GM12878 (cell line): ENCODE measurements at regions not wholly inside any gene's neighbourhood (a gene's known extent, or its start where the extent isn't known, plus 50 kb on each side); places are given as distances from the start of the nearest gene placed in this dataset.

Source experiments
- ATAC-seq: fragments of 200-7000 bp; cut with Tn5 transposase; 3 replicates; pipeline ENCODE4 v1.9.1; 2020; ENCODE audit warnings: mild to moderate bottlenecking, moderate library complexity
- BruUV-seq: library from RNA; stranded (reverse); fragments of 400-500 nt; replicated peaks from 2 replicates; lab custom pipeline; 2021; lab: Mats Ljungman, UMichigan
- CTCF ChIA-PET: fragments of 300-600 bp; sonication (Branson Sonifier 250); formaldehyde crosslinking; extraction: SDS; loops from one replicate; lab custom pipeline; 2021; ENCODE audit warnings: inconsistent platforms; lab: Yijun Ruan, JAX
- POLR2A ChIA-PET: fragments of 350-600 bp; formaldehyde crosslinking; extraction: SDS; loops from one replicate; lab custom pipeline; 2021; ENCODE audit warnings: inconsistent platforms; lab: Charles Lee
- RAD21 ChIA-PET: fragments of 300-600 bp; sonication (Branson Sonifier 250); formaldehyde crosslinking; loops from one replicate; lab custom pipeline; 2023; ENCODE audit warnings: antibody characterized with exemption; ENCODE audit not compliant: unreplicated experiment; lab: Charles Lee
- SMC1A ChIA-PET: fragments of 300-600 bp; sonication (Branson Sonifier 250); formaldehyde crosslinking; loops from one replicate; lab custom pipeline; 2023; ENCODE audit not compliant: unreplicated experiment, uncharacterized antibody; lab: Charles Lee
- DNase-seq: peaks from one replicate; pipeline ENCODE4 v3.0.0-alpha.2; 2011; ENCODE audit warnings: low read depth, low spot score
- FAIRE-seq: peaks from 3 replicates; lab custom pipeline; 2011; peaks lifted over from hg19 to GRCh38; lab: Jason Lieb, UNC
- H2AFZ ChIP-seq: 2 replicates; pipeline ENCODE4 v1.6.0; 2011; ENCODE audit warnings: low read depth, low read length, control low read depth; ENCODE audit not compliant: control insufficient read depth
- H3K27ac ChIP-seq: 2 replicates; pipeline ENCODE4 v1.5.1; 2011; ENCODE audit warnings: control low read depth; ENCODE audit not compliant: control insufficient read depth, insufficient read depth
- H3K27me3 ChIP-seq, 2 experiments: replicated peaks in 1 of 2; 2 replicates each; pipeline versions ENCODE4 v1.6.0 to v1.6.1; 2011; ENCODE audit warnings: low read length in 1 of 2; ENCODE audit not compliant: control insufficient read depth in 2 of 2, insufficient read depth in 2 of 2
- H3K36me3 ChIP-seq, 2 experiments: 2 replicates each; pipeline ENCODE4 v1.5.1; 2011; ENCODE audit warnings: low read length in 1 of 2; ENCODE audit not compliant: control insufficient read depth in 2 of 2, insufficient read depth in 2 of 2
- H3K4me1 ChIP-seq: 2 replicates; pipeline ENCODE4 v1.6.1; 2011; ENCODE audit warnings: mild to moderate bottlenecking, low read length, moderate library complexity, mixed read lengths; ENCODE audit not compliant: control insufficient read depth, insufficient read depth
- H3K4me2 ChIP-seq: 2 replicates; pipeline ENCODE4 v1.6.0; 2011; ENCODE audit warnings: control low read depth; ENCODE audit not compliant: control insufficient read depth, insufficient read depth
- H3K4me3 ChIP-seq: fragments of 200-600 bp; sonication (generic); 2 replicates; pipeline ENCODE4 v1.5.1; 2016
- H3K79me2 ChIP-seq: 2 replicates; pipeline ENCODE4 v1.6.0; 2011; ENCODE audit warnings: low read length; ENCODE audit not compliant: control insufficient read depth, insufficient read depth
- H3K9ac ChIP-seq: 2 replicates; pipeline ENCODE4 v1.8.0; 2011; ENCODE audit warnings: low read length, control low read depth, mixed read lengths; ENCODE audit not compliant: control insufficient read depth, insufficient read depth
- H3K9me3 ChIP-seq: replicated peaks from 3 replicates; pipeline ENCODE4 v1.5.1; 2011; ENCODE audit warnings: mild to moderate bottlenecking, low read length; ENCODE audit not compliant: control insufficient read depth, insufficient read depth
- H4K20me1 ChIP-seq: 2 replicates; pipeline ENCODE4 v1.6.0; 2011; ENCODE audit not compliant: control insufficient read depth, insufficient read depth
- ASH2L ChIP-seq: fragments of 300-600, 200-600 bp; sonication (generic); IDR thresholded peaks from 2 replicates; pipeline ENCODE4 v1.6.1; 2017; ENCODE audit warnings: low read depth, mild to moderate bottlenecking, borderline replicate concordance
- CEBPB ChIP-seq, 2 experiments: fragments of 150-350 bp in 1 of 2; IDR thresholded peaks; 2 replicates each; pipeline ENCODE4 v1.6.1; 2012 to 2014; ENCODE audit warnings: low read depth in 2 of 2, low read length in 2 of 2, borderline replicate concordance in 1 of 2, inconsistent platforms in 1 of 2
- JUND ChIP-seq: IDR thresholded peaks from 2 replicates; pipeline ENCODE4 v1.6.1; 2012; ENCODE audit warnings: low read depth, mild to moderate bottlenecking, low read length, improper control_type of control experiment, moderate library complexity
- RFX5 ChIP-seq: IDR thresholded peaks from 2 replicates; pipeline ENCODE4 v1.6.1; 2011; ENCODE audit warnings: low read depth, low read length, improper control_type of control experiment
- SP1 ChIP-seq: IDR thresholded peaks from one replicate; pipeline ENCODE4 v1.6.1; 2011; ENCODE audit warnings: low read depth, low read length
- ZBTB33 ChIP-seq: fragments of 450-650 bp; IDR thresholded peaks from 2 replicates; pipeline ENCODE4 v1.6.1; 2017; ENCODE audit warnings: mild to moderate bottlenecking
- ZNF592 ChIP-seq: fragments of 450-650 bp; IDR thresholded peaks from 2 replicates; pipeline ENCODE4 v1.6.1; 2017; ENCODE audit warnings: mild to moderate bottlenecking, moderate library complexity
- in situ Hi-C: fragments of 300-500 bp; cut with MboI; formaldehyde crosslinking; loops from 9 replicates; pipeline ENCODE4 v1.14.3; 2018; ENCODE audit warnings: mixed read lengths
- intact Hi-C: fragments of 100-400 bp; cut with micrococcal nuclease; formaldehyde crosslinking; loops from one replicate; pipeline ENCODE4 v1.14.2; 2022; ENCODE audit not compliant: unreplicated experiment
- TF ChIP-seq, protein P1 (sequence below): fragments of 450-650 bp; IDR thresholded peaks from 2 replicates; pipeline ENCODE4 v1.6.1; 2017; ENCODE audit warnings: mild to moderate bottlenecking, low read depth, inconsistent platforms; ENCODE audit not compliant: poor library complexity, severe bottlenecking

DNA sequence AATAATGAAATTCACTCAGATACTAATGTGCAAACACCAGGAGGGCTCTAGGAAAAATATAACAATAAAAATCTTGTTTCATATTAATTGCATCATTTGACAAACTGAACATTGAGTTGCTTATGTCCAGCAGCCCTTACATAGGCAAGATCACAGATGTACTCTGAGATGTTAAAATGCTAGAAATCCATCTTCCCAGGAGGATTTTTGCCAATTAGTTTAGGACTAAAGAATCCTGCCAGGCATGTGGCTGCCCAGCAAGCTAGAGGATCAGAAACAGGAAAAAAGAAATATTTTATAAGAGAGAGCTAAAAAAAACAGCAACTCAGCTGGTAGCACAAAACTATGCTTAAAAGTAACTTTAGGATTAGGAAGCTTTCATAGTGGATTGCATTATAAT is 407.8 kb downstream of the NXPH1 start:
- no peaks in the 10 kb centered on the region for H3K36me3 ChIP-seq
- no peak overlapping the region for H3K9ac ChIP-seq
- H3K27me3 ChIP-seq: no peaks in the 10 kb centered on the region
- no peaks in the 10 kb centered on the region for H4K20me1 ChIP-seq
- no peaks in the 10 kb centered on the region for H3K4me1 ChIP-seq
- SMC1A ChIA-PET: no interaction called here
- ATAC-seq (no peak), FAIRE-seq (no peak), DNase-seq (no peak)
- BruUV-seq: no TSS peak
- in situ Hi-C loops (no loop called here), intact Hi-C loops (no loop called here)
- CTCF ChIA-PET: no interaction called here
- no peak overlapping the region for H3K4me3 ChIP-seq
- POLR2A ChIA-PET: no interaction called here
- no peak overlapping the region for H3K27ac ChIP-seq
- H2AFZ ChIP-seq: no peak overlapping the region
- TF ChIP-seq ZNF592 (no peak), ASH2L (no peak), SP1 (no peak), ZBTB33 (no peak), RFX5 (no peak), JUND (no peak), CEBPB (IDR thresholded peaks at IDR 0.05; ENCODE audit: borderline replicate concordance in 1 of 2, low read depth in 2 of 2, low read length in 2 of 2) (no peak)
- TF ChIP-seq, protein P1, sequence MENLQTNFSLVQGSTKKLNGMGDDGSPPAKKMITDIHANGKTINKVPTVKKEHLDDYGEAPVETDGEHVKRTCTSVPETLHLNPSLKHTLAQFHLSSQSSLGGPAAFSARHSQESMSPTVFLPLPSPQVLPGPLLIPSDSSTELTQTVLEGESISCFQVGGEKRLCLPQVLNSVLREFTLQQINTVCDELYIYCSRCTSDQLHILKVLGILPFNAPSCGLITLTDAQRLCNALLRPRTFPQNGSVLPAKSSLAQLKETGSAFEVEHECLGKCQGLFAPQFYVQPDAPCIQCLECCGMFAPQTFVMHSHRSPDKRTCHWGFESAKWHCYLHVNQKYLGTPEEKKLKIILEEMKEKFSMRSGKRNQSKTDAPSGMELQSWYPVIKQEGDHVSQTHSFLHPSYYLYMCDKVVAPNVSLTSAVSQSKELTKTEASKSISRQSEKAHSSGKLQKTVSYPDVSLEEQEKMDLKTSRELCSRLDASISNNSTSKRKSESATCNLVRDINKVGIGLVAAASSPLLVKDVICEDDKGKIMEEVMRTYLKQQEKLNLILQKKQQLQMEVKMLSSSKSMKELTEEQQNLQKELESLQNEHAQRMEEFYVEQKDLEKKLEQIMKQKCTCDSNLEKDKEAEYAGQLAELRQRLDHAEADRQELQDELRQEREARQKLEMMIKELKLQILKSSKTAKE: no peak
- RAD21 ChIA-PET: no interaction called here
- no peaks in the 10 kb centered on the region for H3K79me2 ChIP-seq
- H3K4me2 ChIP-seq: no peak overlapping the region
- H3K9me3 ChIP-seq: no peaks in the 10 kb centered on the region
